Daoy (cell line): ENCODE measurements at regions not wholly inside any gene's neighbourhood (a gene's known extent, or its start where the extent isn't known, plus 50 kb on each side); places are given as distances from the start of the nearest gene placed in this dataset.

Experiments used
- DNase-seq: peaks from one replicate; pipeline ENCODE4 v3.0.0-alpha.2; 2015; ENCODE audit warnings: low read depth

DNA sequence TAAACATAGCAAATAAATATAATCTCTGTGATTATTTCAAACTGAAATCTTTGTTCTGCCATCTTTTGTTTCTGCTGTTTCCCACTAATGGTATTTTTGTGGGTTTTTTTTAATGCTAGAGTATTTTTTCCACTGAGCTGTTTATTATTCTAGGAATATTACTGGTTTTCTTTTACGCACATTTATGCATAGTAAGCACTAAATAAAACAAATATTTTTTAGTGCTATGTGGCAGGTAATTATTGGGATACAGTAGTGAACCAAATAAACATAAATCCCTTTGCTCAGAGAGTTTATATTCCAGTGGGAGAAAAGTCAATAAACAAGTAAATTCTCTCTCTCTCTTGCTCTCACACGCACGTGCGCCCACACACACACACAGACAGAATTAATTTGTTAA lies 397.4 kb downstream of the PRDM5 start:
- DNase-seq = no peak

DNA sequence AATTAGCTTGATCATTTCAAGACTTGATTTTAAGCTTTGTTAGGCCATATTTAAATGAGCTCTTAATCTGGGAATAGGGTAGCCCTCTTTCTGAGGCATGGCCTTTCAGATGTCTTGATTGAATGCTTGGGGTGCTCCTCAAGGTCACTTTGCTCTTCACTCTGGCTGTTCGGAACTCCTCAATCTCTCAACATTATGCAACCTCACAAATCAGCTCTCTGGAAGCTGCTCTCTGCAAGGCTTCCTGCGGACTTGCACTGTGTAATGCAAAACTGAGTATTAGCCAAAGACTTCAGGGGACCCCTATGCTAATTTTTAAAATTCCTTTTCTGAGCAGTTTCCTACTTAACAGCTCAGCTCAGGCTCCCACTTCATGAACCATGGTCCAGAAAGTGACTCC lies 398.3 kb downstream of the PRDM5 start:
- DNase-seq = no peak

DNA sequence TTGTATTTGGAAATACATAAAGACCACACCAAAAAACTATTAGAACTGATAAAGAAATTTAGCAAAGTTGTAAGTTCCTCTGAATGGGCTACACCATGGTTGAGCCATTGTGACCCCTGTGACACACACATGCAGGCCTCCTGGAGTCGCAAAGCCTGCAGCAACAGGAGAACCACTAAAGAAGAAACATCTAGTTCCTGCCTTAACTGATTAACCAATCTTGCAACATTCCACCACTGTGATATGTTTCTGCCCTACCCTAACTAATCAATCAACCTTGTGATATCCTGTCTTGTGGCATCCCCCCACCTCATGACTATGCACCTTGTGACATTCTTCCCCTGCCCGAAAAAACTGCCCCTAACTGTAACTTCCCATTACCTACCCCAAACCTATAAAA lies 401.8 kb downstream of the PRDM5 start:
- no peak for DNase-seq

DNA sequence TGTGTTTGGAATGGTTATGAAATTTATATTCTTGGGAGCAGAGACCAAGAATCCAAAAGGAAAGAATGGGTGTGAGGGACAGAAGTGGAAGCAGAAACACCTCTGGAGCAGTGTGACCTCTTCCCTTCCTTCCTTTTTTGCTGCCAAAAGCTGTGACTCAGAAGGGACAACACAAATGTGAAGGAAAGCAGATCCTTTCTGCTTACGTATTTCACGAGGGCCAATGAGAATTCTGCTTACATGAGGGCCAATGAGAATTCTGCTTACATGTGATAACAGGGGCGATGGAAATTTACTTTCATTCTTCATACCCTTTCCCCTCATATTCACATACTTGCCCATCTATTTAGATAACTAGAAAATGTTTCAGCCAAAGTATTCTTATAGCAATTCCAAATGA lies 404.6 kb downstream of the PRDM5 start:
- DNase-seq = peak; percentile 4

DNA sequence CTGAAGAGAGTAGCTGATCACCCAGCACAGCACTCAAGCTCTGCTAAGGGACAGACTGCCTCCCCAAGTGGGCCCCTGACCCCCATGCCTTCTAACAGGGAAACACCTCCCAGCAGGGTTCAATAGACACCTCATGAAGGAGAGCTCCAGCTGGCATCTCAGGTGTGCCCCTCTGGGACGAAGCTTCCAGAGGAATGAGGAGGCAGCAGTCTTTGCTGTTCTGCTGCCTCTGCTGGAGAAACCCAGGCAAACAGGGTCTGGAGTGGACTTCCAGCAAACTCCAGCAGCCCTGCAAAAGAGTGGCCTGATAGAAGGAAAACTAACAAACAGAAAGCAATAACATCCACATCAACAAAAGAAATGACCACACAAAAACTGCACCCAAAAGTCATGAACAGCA lies 412.8 kb downstream of the PRDM5 start:
- no peak for DNase-seq

DNA sequence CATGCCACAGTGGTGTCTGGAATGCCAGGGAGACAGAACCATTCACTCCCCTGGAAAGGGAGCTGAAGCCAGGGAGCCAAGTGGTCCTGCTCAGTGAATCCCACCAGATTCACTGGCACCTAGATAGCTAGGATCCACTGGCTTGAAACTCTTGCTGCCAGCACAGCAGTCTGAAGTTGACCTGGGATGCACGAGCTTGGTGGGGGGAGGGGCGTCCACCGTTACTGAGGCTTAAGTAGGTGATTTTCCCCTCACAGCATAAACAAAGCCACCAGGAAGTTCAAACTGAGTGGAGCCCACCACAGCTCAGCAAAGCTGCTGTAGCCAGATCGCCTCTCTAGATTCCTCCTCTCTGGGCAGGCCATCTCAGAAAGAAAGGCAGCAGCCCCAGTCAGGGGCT lies 413.3 kb downstream of the PRDM5 start:
- no peak for DNase-seq

DNA sequence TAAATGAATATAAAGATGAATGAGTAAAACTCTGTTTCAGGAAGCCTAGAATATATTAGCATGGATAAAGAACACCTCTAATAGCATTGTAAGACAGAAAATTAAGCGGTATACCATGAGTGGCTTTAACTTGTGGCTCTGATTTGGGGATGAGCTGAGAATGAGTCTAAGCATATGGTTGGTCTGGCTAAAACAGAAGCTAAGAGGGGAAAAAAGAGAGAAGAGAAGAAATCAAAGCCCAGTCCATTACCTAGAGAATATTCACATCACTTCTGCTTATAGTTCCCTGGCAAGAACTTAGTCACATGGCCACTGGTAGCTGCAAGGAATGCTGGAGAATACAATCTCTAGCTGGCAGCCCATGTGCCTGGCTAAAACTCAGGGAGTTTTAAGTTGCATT lies 414.5 kb downstream of the PRDM5 start:
- no peak for DNase-seq

DNA sequence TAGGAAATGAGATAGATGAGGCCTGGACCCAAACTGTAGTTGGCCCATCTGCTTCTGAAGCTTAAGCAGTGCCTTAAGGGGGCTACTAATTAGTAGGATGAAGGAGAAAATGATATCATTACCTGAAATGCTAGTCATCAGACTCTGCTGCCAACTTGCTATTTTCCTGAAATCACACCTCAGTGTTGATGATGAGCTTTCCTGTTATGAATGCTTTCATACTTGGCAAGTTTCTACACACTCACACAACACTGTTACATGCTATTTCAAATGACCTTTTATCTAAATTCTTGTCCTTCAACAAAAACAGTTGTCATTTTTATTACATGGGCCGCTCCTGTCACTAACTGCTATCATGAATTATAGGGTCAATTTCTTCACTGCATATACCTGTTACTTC lies 416.0 kb downstream of the PRDM5 start:
- no peak for DNase-seq

DNA sequence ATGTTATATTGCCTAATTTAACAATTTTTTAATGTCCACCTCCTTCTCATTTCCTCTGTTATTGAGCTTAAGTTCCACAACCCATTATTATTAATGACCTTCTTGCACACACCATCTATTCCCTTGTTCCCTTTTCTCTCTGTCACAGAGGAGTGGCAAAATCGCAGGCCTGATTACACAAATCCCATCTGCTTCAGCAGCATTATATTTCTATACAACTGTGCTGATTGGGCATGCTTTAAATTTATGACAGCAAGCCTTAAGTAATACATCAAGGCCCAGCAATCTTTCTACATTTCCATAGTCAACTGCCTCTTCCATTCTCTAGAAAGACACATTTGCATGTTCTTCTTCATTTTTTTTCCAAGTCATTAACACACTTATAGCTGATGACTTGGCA lies 423.8 kb downstream of the PRDM5 start:
- DNase-seq = no peak

DNA sequence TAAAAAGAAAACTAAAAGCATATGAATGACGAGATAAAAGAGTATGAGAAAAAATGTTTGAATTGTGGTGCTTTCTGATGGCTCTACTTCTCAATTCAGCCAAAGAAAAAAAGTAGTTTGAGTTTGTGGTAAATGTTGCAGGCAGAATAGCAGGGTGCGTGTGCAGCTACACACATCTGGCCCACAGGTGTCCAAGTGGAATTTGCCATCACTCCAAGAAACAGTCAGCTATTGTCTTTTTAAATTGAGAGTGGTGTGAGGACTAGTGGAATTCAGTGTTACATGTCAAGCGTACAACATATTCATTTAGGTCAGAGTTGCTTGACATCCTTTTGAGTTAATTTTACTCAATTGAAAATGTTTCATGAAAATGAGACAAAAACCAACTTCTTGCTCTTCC lies 424.8 kb upstream of the MAD2L1 start:
- no peak for DNase-seq

DNA sequence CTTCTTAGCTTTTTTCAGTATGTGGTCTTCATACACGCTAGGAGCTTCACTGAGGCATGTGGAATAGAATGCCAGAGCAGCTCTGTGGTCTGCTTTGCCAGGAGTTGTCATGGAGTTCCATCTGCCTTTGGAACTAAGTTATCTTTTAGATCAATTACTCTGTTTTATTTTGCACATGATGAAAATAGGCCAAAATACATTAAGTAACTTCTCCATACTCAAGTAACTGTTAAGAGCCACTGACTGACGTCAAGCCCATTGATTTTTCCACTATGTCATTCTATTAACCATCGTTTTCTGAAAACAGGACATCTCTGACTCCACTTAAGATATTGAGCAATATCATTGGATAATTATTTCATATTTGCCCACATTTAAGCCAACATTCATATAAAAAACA lies 415.1 kb upstream of the MAD2L1 start:
- DNase-seq = no peak

DNA sequence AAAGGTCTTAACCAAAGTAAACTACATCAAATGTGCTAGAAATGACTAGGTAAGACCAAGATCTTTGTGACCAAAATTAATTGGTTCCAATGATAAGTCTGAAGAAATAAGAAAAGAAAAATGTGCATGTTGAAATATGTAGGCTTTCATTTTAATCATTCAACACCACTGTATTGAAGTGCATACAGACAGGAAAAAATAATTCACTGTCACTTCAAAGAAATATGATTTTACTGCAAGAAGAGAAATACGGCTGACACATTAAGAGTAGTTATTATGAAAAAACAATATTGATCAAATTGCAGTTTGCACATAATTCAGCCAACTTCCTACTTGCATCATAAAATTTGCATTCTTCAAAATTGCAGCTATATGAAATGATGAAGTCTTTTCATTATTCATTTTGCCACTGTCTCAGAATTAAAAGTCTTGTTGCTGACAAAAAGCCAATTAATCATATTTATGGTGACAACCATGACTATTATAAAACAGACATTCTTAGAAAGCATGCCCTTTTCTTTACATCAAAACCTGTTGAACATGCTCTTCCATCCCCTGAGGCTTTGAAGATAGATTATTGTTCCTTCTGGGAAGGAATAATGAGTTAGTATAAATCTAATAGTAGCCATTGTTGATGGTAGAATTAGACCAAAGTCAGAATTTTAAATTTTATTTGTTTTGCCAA lies 405.9 kb upstream of the MAD2L1 start:
- no peak for DNase-seq

DNA sequence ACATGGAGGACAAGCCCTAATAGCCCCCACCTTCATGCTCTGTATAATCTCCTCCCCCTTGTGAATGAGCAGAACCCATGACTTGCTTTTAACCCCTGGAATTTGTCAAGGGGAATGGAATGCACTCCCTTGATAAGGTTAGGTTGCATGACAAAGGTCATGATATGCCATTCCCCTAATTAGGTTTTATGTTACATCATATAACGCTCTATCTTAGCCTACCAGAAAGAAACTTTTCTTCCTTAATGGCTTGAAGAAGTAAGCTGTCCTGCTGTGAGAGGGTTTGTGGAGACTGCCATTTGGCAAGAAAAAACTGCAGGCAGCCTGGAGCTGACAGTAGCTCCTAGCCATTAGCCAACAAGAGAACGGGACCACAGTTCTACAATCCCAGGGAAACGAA lies 399.8 kb upstream of the MAD2L1 start:
- no peak for DNase-seq

DNA sequence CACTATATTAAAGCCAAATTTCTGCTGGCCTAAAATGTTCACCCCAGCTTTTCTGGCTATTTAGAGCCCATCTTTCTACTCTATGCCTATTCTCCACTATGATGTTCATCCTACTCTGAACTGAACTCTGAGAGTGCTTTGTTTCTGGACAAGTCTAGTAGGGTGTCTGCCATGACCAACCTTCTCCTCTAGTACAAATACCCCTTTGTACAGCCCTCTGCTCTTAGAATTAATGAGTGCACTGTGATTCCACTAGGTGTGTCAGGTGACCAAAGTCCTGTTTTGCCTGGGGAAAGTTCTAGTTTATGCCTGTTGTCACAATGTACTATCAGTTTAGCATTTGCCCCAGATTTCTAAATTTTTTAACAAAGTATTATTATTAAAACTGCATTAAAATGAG lies 388.1 kb upstream of the MAD2L1 start:
- DNase-seq = no peak

DNA sequence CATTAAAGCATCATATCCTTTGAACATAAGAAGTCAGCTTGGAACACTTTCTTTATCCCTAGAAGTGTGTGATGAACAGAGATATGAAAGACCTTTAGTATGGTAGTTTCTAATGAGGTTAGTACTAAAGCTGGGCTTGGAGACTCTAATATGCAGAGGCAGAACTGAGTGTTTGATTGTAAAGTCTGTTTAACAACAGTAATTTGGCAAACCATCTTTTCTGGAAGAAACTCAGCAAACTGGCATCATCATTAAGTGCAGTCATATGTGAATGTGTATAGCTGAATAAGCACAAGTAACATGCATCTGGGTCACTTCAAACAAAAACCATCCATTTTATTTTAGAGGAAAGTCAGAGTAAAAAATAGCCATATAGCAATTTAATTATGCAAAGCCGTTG lies 385.9 kb upstream of the MAD2L1 start:
- DNase-seq = no peak

DNA sequence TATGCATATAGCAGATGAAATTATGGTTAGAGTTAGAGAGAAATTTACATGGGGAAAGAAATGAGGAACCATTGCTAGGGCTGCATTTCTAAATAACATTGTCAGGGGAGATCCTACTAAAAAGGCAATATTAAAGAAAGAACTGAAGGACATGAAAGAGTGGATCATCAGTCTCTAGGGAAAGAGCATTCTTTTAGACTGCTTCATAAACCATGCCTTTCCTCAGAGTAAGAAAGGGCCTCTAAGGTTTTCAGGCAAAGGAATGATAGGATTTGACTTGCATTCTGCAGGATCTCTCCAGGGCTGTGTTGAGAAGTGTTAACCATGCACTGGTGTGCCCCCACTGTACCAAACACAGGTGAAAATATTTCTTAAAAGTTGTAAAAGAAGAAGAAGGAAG lies 385.4 kb upstream of the MAD2L1 start:
- DNase-seq = no peak

DNA sequence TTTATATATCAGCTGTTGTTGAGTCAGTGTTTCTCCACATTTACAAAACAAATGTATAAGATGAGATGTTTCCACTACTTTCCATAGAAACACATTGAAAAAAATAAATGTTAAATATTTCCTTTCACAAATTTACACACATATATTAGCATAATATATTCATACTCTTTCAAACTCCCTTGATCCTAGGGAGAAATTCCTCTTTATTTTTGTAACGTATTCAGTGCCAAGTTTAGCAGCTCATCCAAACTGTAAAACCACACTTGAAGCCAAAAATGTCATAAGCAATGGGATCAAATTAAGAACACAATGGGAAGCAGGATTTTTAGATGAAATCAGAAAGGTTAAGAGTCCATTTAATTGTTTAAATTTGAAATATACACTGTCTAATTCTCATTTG lies 381.1 kb upstream of the MAD2L1 start:
- no peak for DNase-seq

DNA sequence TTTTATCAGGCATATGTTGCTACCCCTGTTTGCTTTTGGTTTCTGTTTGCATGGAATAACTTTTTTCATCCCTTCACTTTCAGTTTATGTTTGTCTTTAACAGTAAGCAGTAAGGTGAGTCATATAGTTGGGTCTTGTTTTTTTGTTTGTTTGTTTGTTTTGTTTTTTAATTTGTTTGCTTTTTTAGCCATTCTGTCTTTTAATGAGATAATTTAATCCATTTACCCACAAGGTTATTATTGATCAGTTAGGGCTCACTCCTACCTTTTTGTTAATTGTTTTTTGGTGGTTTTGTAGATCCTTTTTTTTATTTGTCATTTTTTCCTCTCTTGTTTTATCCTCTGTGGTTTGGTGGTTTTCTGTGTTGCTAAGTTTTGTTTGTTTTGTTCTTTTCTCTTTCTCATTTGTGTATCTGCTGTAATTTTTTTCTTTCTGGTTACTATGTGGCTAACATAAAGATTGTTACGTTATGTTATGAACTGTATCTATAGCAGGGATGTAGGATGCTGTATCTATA lies 379.5 kb upstream of the MAD2L1 start:
- no peak for DNase-seq

DNA sequence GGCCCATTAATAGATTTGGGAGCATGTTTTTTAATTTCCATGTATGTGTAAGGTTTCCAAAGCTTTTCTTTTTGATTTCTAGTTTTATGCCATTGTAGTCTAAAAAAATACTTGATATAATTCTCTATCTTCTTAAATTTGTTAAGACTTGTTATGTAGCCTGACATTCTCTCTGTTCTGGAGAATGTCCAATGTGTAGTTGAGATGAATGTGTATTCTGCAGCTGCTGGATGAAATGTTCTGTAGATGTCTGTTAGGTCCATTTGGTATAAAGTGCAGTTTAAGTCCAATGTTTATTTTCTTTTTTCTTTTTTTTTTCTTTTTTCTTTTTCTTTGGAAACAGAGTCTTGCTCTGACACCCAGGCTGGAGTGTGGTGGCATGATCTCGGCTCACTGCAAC lies 378.5 kb upstream of the MAD2L1 start:
- DNase-seq = no peak

DNA sequence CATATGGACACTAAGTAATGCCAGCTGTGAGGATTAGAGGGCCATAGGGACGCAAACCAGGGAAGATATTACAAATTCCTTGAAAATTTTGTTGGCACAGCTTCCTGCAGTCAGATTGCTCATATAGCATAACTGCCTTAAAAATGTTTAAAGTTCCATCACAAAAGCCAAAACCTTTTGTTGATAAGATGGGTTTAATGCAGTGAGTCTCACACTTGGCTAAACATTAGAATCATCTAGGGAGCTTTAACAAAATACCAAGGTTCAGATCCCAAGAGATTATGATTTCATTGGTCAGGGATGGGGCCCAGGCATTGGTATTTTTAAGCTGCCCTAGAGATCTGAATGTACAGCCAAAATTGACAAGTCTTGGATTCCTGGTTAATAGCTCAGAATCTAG lies 376.5 kb upstream of the MAD2L1 start:
- DNase-seq = no peak

DNA sequence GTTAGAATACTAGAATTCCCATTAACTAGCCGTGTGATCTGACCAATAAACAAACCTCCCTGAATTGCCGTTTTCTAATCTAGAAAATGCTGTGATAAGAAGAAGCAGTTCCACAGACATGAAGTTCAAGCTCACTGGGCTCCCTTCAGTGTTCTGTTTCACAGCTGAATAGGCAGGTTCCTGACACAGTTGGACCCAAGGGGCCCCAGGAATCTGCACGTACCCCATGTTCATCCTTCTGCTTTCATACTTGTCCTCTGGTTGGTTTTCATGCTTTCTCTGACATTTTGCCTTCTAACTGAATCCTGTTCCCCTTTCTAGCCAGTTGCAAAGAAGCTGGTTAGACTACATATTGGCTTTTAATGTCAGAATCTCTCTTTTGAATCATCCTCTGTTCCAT lies 374.1 kb upstream of the MAD2L1 start:
- no peak for DNase-seq

DNA sequence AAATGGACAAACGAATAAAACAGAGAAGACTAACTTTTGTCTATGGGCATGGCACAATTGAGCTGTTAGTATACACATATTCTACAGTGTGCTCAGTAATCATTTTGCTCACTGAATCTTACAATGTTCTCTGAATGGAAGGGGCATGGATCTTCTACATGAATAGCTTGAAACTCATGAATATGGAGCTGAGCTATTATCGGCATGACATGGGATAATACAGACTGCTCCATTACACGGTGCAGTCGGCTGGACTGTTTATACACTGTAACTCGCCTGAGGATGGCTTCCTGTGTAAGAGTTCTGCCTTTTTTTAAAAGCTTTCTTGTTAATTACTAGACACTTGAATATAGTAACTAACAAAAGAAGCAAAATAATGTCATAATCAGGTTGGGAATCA lies 368.5 kb upstream of the MAD2L1 start:
- DNase-seq = no peak

DNA sequence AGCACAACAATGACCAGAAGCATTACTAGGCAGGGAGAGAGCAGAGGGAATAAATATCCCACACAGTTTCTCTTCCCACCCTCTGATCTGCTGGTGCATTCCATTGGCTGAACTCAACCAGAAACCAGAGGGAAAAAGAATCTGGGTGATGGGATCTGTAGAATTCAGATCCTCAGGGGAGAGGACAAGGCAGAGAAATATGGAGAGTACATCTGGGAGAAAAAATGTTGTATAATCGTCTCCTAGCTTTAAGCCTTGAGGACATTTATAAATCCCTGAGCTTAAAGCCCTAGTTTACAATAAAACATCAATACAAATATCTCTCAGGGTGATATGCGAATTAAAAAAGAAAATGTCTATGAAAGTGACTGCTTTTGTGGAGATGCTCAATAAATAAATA lies 368.1 kb upstream of the MAD2L1 start:
- DNase-seq = no peak

DNA sequence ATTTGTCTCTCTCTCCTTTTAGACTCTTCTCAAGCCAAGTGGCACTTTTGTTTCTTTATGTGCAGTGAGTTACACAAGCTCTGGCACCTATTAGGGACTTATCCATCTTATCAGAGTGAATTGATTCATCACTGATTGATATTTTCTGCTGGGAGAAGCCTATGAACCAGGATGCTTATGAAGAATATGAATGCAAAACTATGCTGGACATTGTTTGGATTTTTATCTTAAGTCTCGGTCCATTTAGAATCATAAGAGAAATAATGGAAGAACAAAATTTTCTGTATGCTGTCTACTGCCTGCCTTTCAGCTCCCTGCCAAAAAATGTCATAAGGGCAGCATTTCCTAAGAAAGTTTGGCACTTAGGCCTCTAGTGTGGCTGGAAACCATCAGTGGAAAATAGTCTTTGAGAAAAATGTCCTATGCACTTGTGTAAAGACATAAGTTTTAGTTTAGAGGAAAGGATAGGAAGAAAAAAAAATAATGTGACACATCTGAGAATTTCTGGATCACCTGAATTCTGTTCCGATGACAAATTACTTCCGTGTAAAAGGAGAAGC lies 365.7 kb upstream of the MAD2L1 start:
- DNase-seq = no peak
